Naive thymus-derived CD8-positive, alpha-beta T cell (primary cell): ENCODE measurements at regions not wholly inside any gene's neighbourhood (a gene's known extent, or its start where the extent isn't known, plus 50 kb on each side); places are given as distances from the start of the nearest gene placed in this dataset.

Experiments used
- ATAC-seq, 2 donors: fragments of 150-1000 bp; cut with Tn5 transposase in 1 of 2; sonication (Bioruptor Pico), chemical (Tn5 transposase) in 1 of 2; 1 replicate in 1 of 2; 2 replicates in 1 of 2; pipeline ENCODE4 v1.10.0; 2021; ENCODE audit warnings: mild to moderate bottlenecking in 2 of 2, moderate library complexity in 2 of 2
- POLR2A ChIA-PET: fragments of 350-600 bp; sonication (Branson Sonifier 250); formaldehyde crosslinking; loops from one replicate; lab custom pipeline; 2021; ENCODE audit warnings: antibody characterized with exemption; lab: Charles Lee
- DNase-seq, 10 donors: peaks; one replicate each; pipeline versions ENCODE4 v3.0.0 to v3.0.0-alpha.2; 2020 to 2022
- H3K27ac Mint-ChIP-seq, 10 donors: one replicate each; pipeline ENCODE4 v1.8.0; 2020 to 2022; ENCODE audit warnings: mild to moderate bottlenecking in 10 of 10, mixed read lengths in 10 of 10, moderate library complexity in 4 of 10, inconsistent platforms in 1 of 10
- H3K27me3 Mint-ChIP-seq, 5 donors: one replicate each; pipeline ENCODE4 v1.8.0; 2021 to 2022; ENCODE audit warnings: mixed read lengths in 5 of 5
- H3K36me3 Mint-ChIP-seq, 3 donors: one replicate each; pipeline ENCODE4 v1.8.0; 2020 to 2022; ENCODE audit warnings: mixed read lengths in 3 of 3, mild to moderate bottlenecking in 2 of 3, inconsistent platforms in 1 of 3
- H3K4me1 Mint-ChIP-seq, 4 donors: one replicate each; pipeline ENCODE4 v1.8.0; 2021 to 2022; ENCODE audit warnings: mixed read lengths in 4 of 4
- H3K4me3 Mint-ChIP-seq, 10 donors: one replicate each; pipeline ENCODE4 v1.8.0; 2020 to 2022; ENCODE audit warnings: mild to moderate bottlenecking in 10 of 10, mixed read lengths in 10 of 10, moderate library complexity in 6 of 10, inconsistent platforms in 1 of 10
- H3K9me3 Mint-ChIP-seq, 9 donors: one replicate each; pipeline ENCODE4 v1.8.0; 2020 to 2022; ENCODE audit warnings: mixed read lengths in 9 of 9, mild to moderate bottlenecking in 3 of 9, inconsistent platforms in 1 of 9, moderate library complexity in 1 of 9

- no peaks in the 10 kb centered on the region for H3K36me3 Mint-ChIP-seq
- no peak for ATAC-seq
These were observed 611.1 kb downstream of the ZEB2 start for GRCh38 chr2:143908843-143909242.

GRCh38 chr2:143907801-143908200 is 612.1 kb downstream of the ZEB2 start:
- no peaks in the 10 kb centered on the region for H3K36me3 Mint-ChIP-seq
- DNase-seq (no peak), ATAC-seq (no peak)
- POLR2A ChIA-PET: interaction anchor here (0.6 kb wide), 1 partner anchor 386 kb away, joined by 3 read pairs; no protein-coding TSS in a partner anchor
- H3K27me3 Mint-ChIP-seq: peaks cover 0 to 3% (median 0%) of the 10 kb centered on the region in 5 donors
- no peaks in the 10 kb centered on the region for H3K9me3 Mint-ChIP-seq
- H3K4me1 Mint-ChIP-seq: peaks cover 0 to 6% (median under 1%) of the 10 kb centered on the region in 4 donors
- peak overlapping the region in 1 of 10 donors; percentile 35 for H3K27ac Mint-ChIP-seq
- H3K4me3 Mint-ChIP-seq: no peak overlapping the region

More at GRCh38 chr2:143908843-143909242, 611.1 kb downstream of the ZEB2 start:
- H3K4me1 Mint-ChIP-seq: no peaks in the 10 kb centered on the region
- H3K4me3 Mint-ChIP-seq: no peak overlapping the region
- H3K27me3 Mint-ChIP-seq: peaks cover 0 to 3% (median 0%) of the 10 kb centered on the region in 5 donors
- POLR2A ChIA-PET: no interaction called here
- no peak for DNase-seq
- H3K27ac Mint-ChIP-seq: peak overlapping the region in 1 of 10 donors; percentile 30
- no peaks in the 10 kb centered on the region for H3K9me3 Mint-ChIP-seq

DNA sequence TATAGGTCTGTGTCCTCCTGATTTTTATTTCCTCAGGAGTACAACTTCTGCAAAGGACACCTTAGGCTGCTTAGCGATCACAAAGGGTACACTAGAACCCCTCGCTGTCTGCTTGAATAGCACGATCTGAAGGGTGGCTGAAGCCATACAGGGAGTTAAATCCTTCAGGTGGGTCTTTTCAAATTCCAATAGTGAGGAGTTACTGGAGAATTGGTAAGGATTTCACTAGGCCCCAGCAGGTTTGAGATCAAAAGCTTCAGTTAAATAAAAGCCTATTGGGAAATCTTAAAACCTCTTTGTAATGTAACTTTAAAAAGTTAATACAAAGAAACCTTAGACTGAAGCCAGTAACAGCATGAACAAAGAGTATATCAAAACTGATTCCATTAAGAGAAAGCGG is 613.1 kb downstream of the ZEB2 start:
- POLR2A ChIA-PET: no interaction called here
- Mint-ChIP-seq H3K4me3 (no peak overlapping the region), H3K27me3 (peaks cover 0 to 5% (median 0%) of the 10 kb centered on the region in 5 donors), H3K9me3 (no peaks in the 10 kb centered on the region), H3K36me3 (no peaks in the 10 kb centered on the region), H3K4me1 (peaks cover 0 to 6% (median under 1%) of the 10 kb centered on the region in 4 donors), H3K27ac (no peak overlapping the region)
- ATAC-seq: no peak
- no peak for DNase-seq

DNA sequence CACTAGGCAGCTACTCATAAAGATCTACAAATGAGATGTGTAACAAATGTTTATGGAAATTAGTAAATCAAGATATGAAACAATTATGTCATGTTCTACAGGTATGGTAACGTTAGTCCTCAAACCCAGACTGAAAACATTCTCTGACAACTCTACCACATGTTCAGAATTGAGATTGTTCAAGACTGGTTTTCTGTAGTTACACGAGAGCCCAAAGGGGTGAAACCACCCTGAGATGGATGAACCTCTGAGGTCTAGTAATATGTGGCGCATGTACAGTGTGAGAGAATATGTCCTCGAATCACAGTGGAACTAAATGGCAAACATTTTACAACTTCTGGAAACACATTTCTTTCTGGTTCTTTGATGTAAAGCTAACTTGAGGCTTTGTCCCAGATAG is 614.3 kb downstream of the ZEB2 start:
- H3K27ac Mint-ChIP-seq: no peak overlapping the region
- H3K4me3 Mint-ChIP-seq: no peak overlapping the region
- POLR2A ChIA-PET: no interaction called here
- peaks cover 0 to 5% (median 0%) of the 10 kb centered on the region in 5 donors for H3K27me3 Mint-ChIP-seq
- DNase-seq: no peak
- ATAC-seq: no peak
- H3K4me1 Mint-ChIP-seq: peaks cover 0 to 6% (median under 1%) of the 10 kb centered on the region in 4 donors
- H3K9me3 Mint-ChIP-seq: no peaks in the 10 kb centered on the region
- H3K36me3 Mint-ChIP-seq: no peaks in the 10 kb centered on the region

GRCh38 chr2:143903172-143903856 is 616.6 kb downstream of the ZEB2 start:
- Mint-ChIP-seq H3K27me3 (peaks cover 0 to 3% (median 0%) of the 10 kb centered on the region in 5 donors), H3K4me3 (peak overlapping the region in 1 of 10 donors; percentile 11), H3K36me3 (no peaks in the 10 kb centered on the region), H3K9me3 (no peaks in the 10 kb centered on the region), H3K4me1 (peaks cover 0 to 6% (median under 1%) of the 10 kb centered on the region in 4 donors), H3K27ac (no peak overlapping the region)
- peak in 1 of 10 donors; percentile 3 for DNase-seq
- POLR2A ChIA-PET: no interaction called here
- no peak for ATAC-seq

- POLR2A ChIA-PET: no interaction called here
- ATAC-seq (no peak), DNase-seq (no peak)
- Mint-ChIP-seq H3K4me3 (no peak overlapping the region), H3K9me3 (no peaks in the 10 kb centered on the region), H3K4me1 (peaks cover 0 to 6% (median under 1%) of the 10 kb centered on the region in 4 donors), H3K27ac (no peak overlapping the region), H3K36me3 (no peaks in the 10 kb centered on the region), H3K27me3 (peaks cover 0 to 3% (median 0%) of the 10 kb centered on the region in 5 donors)
These were observed 618.6 kb downstream of the ZEB2 start for GRCh38 chr2:143901185-143901842.

DNA sequence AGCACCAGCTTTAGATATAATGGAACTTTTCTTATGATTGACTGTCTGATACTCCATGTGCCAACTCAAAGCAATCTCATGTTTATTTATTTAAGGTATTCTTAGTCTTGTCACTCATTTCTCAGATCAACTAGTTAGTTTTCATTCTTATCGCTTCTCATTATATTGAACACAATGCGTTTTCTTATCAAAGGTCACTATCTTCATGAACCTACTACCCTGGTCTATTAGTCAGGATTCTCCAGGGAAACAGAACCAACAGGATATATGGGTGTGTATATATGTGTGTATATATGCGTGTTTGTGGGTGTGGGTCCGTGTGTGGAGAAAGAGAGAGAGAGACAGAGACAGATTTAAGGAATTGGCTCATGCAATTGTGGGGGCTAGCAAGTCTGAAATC is 619.9 kb downstream of the ZEB2 start:
- H3K27ac Mint-ChIP-seq: no peak overlapping the region
- no peaks in the 10 kb centered on the region for H3K9me3 Mint-ChIP-seq
- DNase-seq (no peak), ATAC-seq (no peak)
- peaks cover 0 to 6% (median under 1%) of the 10 kb centered on the region in 4 donors for H3K4me1 Mint-ChIP-seq
- peaks cover 0 to 1% (median 0%) of the 10 kb centered on the region in 5 donors for H3K27me3 Mint-ChIP-seq
- no peaks in the 10 kb centered on the region for H3K36me3 Mint-ChIP-seq
- H3K4me3 Mint-ChIP-seq: no peak overlapping the region
- POLR2A ChIA-PET: no interaction called here

DNA sequence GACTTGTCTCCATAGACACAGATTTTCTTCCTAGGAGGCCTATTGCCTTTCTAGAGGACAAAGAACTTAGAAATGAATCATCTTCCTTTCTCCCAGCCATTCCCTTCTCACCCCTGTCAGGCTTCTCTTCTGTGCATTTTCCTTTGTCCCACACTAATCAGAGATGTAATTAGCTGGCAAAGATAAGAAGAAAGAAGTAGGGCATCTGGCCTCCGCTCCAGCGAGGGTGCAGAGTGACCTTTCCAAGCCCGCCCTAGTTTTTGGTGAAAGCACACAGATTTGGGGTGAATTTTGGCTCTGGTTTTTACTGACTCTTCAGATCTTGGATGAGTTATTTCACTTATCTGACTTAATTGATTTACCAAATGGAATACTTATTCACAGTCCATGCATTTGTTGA is 626.5 kb downstream of the ZEB2 start:
- POLR2A ChIA-PET: no interaction called here
- Mint-ChIP-seq H3K27ac (no peak overlapping the region), H3K4me1 (no peaks in the 10 kb centered on the region)

DNA sequence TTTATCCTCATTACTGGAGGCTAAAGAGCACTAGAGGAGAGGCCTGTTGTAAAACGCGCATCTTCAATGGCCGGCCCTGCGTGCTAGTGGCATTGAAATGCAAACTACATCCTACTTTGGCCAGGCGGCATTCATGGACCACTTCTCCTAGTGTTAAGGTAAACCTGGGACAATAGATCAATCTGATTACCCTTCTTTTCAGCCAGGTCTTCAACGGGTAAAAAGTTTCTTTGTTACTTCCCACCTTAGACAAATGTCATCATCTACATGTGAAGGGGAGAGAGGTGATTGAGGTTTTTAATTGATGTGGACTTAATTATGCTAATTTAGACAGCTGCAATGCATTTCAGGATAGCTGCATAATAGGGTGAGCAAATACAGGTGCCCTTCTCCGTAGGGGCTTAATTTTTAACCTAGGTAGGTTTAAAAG is 628.0 kb downstream of the ZEB2 start:
- Mint-ChIP-seq H3K36me3 (no peaks in the 10 kb centered on the region), H3K4me1 (no peaks in the 10 kb centered on the region), H3K4me3 (no peak overlapping the region), H3K27me3 (peaks cover 0 to 9% (median 0%) of the 10 kb centered on the region in 5 donors), H3K9me3 (peaks cover 0 to 3% (median 0%) of the 10 kb centered on the region in 9 donors), H3K27ac (no peak overlapping the region)
- POLR2A ChIA-PET: no interaction called here
- no peak for DNase-seq
- no peak for ATAC-seq

More for the DNA sequence above, 626.5 kb downstream of the ZEB2 start:
- Mint-ChIP-seq H3K27me3 (peaks cover 0 to 9% (median 0%) of the 10 kb centered on the region in 5 donors), H3K36me3 (no peaks in the 10 kb centered on the region), H3K4me3 (no peak overlapping the region), H3K9me3 (no peaks in the 10 kb centered on the region)
- ATAC-seq (no peak), DNase-seq (no peak)

- Mint-ChIP-seq H3K36me3 (no peaks in the 10 kb centered on the region), H3K4me1 (no peaks in the 10 kb centered on the region), H3K9me3 (peaks cover 0 to 3% (median 0%) of the 10 kb centered on the region in 9 donors), H3K27me3 (peaks cover 0 to 9% (median 0%) of the 10 kb centered on the region in 5 donors), H3K27ac (no peak overlapping the region), H3K4me3 (no peak overlapping the region)
- no peak for ATAC-seq
- no peak for DNase-seq
- POLR2A ChIA-PET: no interaction called here
These were observed 629.1 kb downstream of the ZEB2 start for GRCh38 chr2:143890798-143891197.

DNA sequence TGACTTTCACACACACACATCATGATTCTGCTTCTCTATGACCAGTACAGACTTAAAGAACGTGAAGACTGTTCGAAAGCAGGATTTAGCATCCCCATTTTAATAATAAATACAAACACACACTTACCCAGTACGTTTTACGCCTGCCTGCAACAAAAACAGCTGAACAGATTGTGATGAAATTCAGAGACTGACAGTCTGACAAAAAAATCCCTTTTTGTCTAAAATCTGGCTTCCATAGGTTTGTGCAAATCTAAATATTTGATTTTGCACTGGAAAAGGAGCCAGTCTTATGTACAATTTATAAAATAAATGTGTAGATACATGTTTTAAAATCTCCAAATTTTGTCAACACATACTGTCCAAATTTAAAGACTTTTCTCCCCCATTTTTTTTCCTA is 630.7 kb downstream of the ZEB2 start:
- ATAC-seq: no peak
- POLR2A ChIA-PET: no interaction called here

DNA sequence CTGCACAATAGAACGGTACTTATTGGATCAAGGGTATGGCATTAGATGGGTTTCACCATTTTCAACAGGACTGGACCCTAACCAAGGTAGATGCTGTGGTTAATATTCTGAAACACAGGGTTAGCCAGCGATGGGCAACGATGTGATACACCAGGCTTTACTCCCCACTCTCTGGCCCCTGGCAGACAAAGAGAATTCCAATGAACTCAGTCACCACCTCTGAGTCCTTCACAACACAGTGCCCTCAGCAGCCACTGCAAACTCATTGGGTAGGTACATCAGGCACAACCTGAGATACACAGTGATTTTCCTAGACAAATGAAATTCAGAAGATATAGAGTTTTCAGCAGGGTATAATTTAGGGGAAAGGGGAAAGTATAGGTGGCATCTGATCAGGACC is 634.5 kb downstream of the ZEB2 start:
- peaks cover 0 to 3% (median 0%) of the 10 kb centered on the region in 9 donors for H3K9me3 Mint-ChIP-seq
- H3K27me3 Mint-ChIP-seq: peaks cover 0 to 7% (median 0%) of the 10 kb centered on the region in 5 donors
- no peak overlapping the region for H3K27ac Mint-ChIP-seq
- H3K4me3 Mint-ChIP-seq: no peak overlapping the region
- no peak for ATAC-seq
- POLR2A ChIA-PET: no interaction called here
- no peak for DNase-seq
- no peaks in the 10 kb centered on the region for H3K36me3 Mint-ChIP-seq
- no peaks in the 10 kb centered on the region for H3K4me1 Mint-ChIP-seq

More for the DNA sequence above, 630.7 kb downstream of the ZEB2 start:
- Mint-ChIP-seq H3K36me3 (no peaks in the 10 kb centered on the region), H3K4me1 (no peaks in the 10 kb centered on the region), H3K4me3 (no peak overlapping the region), H3K27ac (no peak overlapping the region), H3K9me3 (peaks cover 0 to 3% (median 0%) of the 10 kb centered on the region in 9 donors), H3K27me3 (peaks cover 0 to 5% (median 0%) of the 10 kb centered on the region in 5 donors)
- DNase-seq: no peak

- no peak for DNase-seq
- Mint-ChIP-seq H3K36me3 (no peaks in the 10 kb centered on the region), H3K4me1 (no peaks in the 10 kb centered on the region), H3K9me3 (peaks cover 0 to 3% (median 0%) of the 10 kb centered on the region in 9 donors), H3K27ac (no peak overlapping the region), H3K4me3 (no peak overlapping the region), H3K27me3 (peaks cover 0 to 8% (median 0%) of the 10 kb centered on the region in 5 donors)
- POLR2A ChIA-PET: no interaction called here
- ATAC-seq: no peak
These were observed 638.7 kb downstream of the ZEB2 start for GRCh38 chr2:143881246-143881645.
